GM21619 (cell line): ENCODE measurements at regions not wholly inside any gene's neighbourhood (a gene's known extent, or its start where the extent isn't known, plus 50 kb on each side); places are given as distances from the start of the nearest gene placed in this dataset.
A peak's percentile ranks its signal among the peaks of the same experiment; 100 is the strongest.

Experiments used
- ATAC-seq: cut with Tn5 transposase; IDR thresholded peaks from one replicate; pipeline ENCODE4 v1.9.1; 2021; ENCODE audit not compliant: unreplicated experiment

DNA sequence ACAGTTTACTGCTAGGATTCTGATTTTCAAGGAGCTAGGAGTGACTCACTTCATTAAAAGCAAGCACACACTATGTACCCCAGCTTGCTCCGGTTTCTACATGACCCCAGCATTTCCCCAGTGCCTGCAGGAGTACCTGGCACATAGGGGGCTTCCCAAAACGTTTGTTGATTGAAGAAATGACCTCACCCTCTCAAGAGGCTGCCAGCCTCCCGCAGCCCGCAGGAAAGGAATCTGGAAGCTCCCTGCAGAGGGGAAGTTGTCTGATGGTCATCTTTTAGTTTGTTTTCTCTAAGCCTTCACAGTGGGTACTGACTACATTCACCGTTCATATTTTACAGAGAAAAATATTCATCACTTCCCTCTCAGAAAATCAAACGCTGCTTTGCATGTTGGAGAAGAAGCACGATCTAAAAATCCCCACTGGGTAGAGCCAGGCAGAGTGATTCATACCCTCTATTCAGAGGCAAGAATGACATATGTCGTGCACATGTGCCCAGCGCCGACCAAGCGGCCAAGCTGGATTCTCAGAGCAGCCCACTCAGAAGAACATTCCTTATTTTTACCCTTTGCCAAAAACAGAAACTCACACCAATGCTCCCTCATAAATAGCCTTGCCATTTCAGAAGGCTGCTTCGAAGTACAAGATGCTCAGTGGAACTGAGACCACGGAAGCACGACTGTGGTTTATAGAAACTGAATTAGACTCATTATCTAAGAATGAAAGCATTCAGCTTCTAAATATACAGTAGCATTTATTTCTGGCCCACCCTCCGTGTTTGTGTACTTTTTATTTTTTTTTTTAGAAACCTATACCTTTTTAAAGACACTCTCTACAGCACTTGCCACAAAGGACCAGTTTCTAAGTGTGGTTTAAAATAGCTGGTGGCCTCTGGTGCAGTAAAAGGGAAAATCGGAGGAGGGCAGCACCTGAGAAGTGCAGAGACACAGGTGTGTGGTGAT, 143.2 kb downstream of the MIS18A start:
- peak; percentile 63 for ATAC-seq

DNA sequence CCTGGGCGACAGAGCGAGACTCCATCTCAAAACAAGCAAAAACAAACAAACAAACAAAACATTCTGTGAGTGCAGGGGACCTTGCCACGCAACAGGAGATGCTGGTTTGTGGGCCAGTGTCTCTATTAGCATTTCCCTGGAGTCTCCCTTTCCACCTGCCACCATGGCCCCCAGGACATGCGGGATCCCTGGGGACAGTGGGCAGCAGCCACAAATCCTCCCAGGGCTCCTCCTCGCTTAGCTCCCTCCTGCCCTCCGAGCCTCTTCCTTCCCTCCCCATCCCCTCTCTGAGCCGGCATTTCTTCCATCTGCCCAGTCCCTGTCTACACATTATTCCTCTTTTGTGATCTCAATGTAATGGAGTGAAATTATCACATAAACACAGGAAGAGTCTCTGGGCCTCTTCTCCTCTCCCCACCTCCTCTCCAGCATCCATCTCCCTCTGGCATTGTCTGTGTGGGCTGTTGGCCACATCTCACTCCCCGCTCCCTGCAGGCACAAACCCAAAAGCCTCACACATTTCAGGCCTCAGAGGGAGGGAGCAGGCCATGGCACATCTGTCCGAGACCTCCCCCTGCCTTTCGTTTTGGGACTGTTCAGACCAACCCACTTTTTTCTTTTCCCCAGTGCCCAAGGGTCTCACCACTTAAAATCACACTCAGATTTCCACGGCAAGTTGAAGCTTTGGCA, 144.3 kb downstream of the MIS18A start:
- ATAC-seq = no peak

DNA sequence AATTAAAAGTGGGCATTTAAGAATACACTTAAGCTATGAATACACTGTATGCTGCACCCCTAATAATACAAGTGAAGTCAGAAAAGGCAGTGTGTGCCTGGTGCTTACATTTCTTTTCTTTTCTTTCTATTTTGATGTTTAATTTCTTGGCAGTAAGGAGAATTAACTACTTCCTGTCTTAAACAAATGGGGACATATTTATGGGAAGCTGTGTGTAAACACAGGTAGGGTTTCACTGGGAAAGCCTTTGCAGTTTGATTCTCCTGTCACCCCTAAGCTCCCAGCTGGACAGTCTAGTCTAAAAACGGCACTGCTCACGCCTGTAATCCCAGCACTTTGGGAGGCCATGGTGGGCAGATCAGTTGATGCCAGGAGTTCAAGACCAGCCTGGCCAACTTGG, 146.0 kb downstream of the MIS18A start:
- ATAC-seq = no peak

DNA sequence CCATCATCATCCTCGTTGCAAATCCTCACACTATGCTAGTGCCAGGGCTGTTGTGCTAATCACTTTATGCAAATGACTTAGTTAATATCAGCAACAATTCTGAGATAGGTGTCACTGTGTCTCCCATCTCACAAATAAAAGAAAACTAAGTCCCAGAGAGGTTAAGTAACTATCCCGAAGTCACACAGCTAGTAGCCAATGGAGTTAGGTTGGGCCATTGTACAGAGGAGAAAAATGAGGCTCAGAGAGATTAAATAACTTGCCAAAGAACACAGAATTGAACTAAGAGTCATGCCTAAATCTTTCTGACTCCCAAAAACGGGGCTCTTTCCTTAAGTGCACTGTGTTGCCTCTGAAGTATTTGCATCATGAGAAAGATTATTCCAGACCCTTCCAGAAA, 146.4 kb downstream of the MIS18A start:
- ATAC-seq = no peak

- ATAC-seq = no peak
These were observed 146.9 kb downstream of the MIS18A start for GRCh38 chr21:32131960-32132359.

DNA sequence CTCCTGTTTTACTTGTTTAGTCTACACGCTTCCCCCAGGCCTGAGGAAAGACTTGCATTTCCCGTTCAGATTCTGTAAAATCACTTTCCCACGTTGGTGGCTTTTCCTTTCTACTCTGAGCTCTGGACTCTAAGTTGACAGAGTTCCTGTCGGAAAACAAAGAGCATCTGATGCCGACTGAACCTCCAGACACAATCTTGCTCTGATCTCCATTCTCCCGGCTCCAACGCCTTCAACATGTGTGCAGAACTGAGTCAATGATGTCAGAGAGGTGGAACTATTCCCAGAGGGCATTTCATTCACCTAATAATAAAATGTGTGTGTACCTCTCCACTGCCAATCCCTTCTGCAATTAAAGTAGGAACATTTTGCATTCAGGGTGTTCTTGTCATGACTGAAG, 147.7 kb downstream of the MIS18A start:
- no peak for ATAC-seq

- no peak for ATAC-seq
These were observed 148.6 kb downstream of the MIS18A start for GRCh38 chr21:32130031-32130891.

GRCh38 chr21:32127081-32127480, 151.8 kb downstream of the MIS18A start:
- no peak for ATAC-seq

DNA sequence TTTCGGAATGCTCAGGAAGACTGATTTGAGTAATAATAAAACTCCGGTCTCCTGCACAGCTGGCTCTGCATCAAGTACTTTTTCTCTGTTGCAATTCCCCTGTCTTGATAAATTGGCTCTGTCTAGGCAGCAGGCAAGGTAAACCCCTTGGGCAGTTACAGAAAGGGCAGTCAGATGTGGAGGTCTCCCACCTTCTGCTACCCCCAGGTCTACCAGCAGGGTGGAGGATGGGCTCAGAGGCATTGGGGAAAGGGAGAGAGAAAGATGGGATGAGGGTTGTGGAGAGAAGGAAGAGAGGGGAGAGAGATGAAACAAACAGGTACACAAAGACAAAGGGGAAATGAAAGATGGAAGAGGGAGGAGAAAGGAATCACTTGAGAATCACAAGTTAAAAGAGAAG, 156.8 kb downstream of the MIS18A start:
- ATAC-seq = no peak

DNA sequence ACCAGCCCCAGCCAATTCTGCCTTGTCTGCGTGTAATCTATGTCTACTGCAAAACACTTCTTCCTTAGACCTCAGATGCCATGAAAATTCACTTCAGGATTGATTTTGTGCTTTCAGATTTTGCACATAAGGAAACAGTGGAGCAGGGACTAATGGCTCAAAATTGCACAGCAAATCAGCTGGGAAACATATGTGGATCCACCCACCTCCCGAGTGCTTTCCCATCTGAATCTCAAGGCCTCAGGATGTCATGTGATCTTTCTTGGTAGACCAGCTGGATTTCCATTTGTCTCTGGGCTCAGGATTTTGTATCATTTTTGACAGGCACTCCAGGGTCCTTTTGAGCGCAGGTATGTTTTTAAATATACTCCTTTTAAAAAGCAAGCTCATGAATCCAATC, 158.6 kb downstream of the MIS18A start:
- no peak for ATAC-seq

DNA sequence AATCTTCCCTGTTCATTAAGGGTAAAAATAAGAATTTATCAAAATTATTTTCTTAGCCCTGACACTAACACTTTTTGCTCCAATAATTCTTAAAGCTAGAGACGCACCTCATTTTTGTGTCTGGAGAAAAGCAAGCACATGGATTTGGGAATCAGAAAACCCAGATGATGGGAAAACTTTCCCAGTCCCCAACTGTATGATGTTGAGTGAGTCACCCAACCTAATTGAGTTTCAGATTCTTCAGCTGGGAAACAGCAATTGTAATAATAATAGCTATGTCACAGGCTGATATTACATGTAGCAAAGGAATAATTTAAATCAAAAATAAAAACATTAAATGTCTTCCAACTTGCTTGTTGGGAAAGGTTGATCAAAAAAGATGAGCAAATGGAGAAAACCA, 159.0 kb downstream of the MIS18A start:
- ATAC-seq = no peak

GRCh38 chr21:32119389-32119788, 159.5 kb downstream of the MIS18A start:
- ATAC-seq = no peak

DNA sequence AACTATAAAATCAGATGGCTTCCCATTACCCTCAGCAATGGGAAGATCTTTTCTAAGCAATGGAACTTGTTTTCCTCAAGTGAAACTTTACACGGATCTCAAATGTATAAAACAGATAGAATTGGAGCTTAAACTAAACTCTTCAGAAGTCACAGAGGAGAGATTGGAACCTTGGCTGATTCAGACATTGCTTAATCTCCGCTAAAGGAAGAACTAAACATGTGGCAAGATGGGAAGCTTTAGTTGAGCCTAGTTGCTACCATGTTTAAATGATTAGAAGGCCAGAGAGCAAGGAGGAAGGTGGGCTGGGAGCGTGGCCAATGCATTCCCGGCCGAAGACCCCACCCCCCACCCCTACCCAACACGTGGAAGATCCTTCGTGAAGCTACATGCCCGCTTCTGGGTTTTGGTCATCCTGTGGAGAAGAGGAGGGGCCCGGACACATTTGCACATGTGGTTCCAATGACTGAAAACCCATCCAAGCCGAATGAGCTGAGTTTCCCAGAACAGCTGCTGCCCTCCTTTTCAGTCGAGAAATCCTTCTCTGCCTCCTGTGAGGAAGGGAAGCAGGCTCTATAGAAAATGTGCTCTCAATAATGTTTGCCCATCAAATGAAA, 164.3 kb downstream of the MIS18A start:
- no peak for ATAC-seq

GRCh38 chr21:32113486-32113885, 165.4 kb downstream of the MIS18A start:
- no peak for ATAC-seq

DNA sequence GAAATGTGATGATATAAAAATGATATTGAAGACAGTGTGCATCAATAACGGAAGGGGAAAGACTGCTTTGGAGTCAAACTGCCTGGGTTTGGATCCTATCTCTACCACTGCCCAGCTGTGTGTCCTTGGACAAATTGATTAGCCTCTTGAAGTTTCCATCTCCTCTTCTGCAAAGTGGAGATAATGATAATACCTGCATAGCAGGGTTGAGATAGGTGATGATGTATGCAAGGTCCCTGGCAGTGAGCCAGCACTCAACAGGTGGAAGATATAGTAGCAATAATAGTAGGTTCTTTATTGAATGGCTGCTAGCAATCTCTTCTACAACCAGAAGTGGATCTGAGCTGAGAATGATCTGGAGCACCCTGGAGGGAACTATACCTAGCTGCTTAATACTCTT, 166.7 kb downstream of the MIS18A start:
- no peak for ATAC-seq

DNA sequence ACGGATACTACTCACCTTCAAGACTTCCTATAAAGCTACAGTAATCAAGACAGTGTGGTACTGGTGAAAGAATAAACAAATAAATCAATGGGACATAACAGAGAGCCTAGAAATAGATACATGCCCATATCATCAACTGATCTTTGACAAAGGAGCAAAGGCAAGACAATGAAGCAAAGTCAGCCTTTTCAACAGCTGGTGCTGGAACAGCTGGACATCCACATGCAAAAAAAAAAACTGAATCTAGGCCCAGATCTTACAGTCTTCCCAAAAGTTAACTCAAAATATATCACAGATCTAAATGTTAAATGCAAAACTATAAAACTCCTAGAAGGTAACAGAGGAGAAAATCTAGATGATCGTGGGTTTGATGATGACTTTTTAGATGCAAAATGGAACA, 170.3 kb downstream of the MIS18A start:
- no peak for ATAC-seq

- ATAC-seq = no peak
These were observed 175.5 kb downstream of the MIS18A start for GRCh38 chr21:32103361-32103760.

DNA sequence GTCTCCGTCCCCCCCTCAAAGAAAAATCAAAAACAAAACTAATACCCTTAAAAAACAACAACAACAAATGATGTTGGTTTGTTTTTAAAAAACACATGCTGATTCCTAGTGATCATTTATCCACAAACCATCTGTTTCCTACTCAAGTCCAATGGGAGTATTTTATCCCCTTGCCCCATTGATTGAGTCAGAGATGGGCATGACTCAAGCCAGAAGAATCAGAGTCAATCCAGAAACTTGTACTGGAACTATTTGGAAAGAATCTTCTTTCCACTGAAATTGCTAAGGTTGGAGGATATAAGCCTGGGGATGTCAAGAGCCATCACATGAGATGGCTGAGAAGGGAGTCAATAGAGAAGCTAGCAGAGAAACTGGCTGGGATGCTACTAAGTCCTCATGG, 176.4 kb downstream of the MIS18A start:
- no peak for ATAC-seq

DNA sequence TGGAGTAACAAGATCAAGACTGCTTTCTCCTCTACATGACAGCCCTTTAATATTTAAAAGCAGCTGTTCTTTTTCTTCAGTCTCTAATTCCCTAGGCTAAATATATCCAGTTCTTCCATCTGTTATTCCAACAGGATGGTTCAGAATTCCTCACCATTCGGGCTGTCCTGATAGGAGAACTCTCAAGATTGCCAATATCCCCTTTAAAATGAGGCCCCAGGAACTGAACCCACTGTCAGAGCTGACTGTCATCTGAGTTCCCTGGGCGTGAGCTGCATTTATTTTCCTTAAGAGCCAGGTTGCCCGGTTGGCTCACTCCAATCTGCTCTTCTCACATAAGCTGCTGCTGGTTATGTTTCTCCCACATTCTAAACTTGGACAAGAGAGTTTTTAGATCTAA, 177.6 kb downstream of the MIS18A start:
- ATAC-seq = no peak

DNA sequence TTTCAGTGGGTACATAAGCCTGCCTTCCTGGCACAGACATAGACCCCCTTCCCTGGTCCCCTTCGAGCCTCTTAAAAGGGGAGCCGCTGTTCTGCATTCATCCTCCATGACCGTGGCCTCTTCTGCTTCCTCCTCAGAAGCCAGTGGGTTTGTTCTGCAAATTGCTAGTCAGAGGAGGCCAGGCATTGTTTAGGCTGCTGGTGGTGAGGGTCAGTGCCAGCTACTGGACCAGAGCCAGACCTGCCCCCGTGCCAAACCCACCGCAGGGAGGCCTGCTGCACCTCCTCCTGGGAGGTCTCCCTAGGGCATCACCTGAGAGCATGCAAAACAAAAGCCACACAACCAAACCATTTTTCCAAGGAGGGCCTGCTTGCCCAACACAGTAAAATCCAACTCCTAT, 178.4 kb downstream of the MIS18A start:
- ATAC-seq = no peak

DNA sequence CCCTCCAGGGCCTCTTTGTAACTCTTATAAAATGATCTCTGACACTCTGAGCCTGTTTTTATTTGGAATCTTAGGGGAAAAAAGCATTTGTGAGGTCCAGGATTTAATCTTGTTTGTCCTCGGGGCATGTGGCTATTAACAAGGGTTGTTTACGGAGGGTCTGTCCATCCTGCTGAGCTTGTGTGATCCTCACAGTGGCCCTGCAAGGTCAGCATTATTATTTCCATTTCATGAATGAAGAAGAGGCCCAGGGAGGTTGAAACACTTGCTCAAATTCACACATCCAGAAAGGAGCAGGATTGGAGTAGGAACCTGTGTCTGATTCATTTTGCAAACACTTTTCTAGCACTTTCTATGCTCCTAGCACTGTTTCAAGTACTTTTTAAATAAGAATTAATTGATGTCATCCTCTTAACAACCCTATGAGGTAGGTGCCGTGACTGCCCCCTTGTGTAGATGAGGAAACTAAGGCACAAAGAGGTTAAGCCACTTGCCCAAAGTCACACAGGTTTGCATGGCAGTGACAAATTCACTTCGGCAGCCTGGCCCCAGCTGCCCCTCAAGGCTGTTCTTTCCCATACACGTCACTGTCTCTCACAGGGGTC, 178.9 kb downstream of the MIS18A start:
- ATAC-seq = no peak
